HEK293 (cell line): ENCODE measurements at regions not wholly inside any gene's neighbourhood (a gene's known extent, or its start where the extent isn't known, plus 50 kb on each side); places are given as distances from the start of the nearest gene placed in this dataset.

Source experiments
- CTCF ChIA-PET: fragments of 350-600 bp; formaldehyde crosslinking; extraction: SDS; loops from one replicate; lab custom pipeline; 2021; ENCODE audit warnings: antibody characterized with exemption; lab: Yijun Ruan, JAX
- POLR2A ChIA-PET: fragments of 300-600 bp; formaldehyde crosslinking; extraction: SDS; loops from one replicate; lab custom pipeline; 2020; ENCODE audit warnings: antibody characterized with exemption, inconsistent platforms; lab: Yijun Ruan, JAX
- H3K27ac ChIP-seq: fragments of 200-500 bp; sonication (Bioruptor generic); 2 replicates; pipeline ENCODE4 v1.5.1; 2014; ENCODE audit warnings: low read depth, low read length, control low read depth, inconsistent platforms; ENCODE audit errors: extremely low read depth
- H3K36me3 ChIP-seq, 2 experiments: fragments of 200-500 bp in 1 of 2; sonication (Bioruptor generic) in 1 of 2; 1 replicate in 1 of 2; 2 replicates in 1 of 2; pipeline ENCODE4 v1.5.1; 2014 to 2017; ENCODE audit warnings: inconsistent platforms in 2 of 2, low read length in 2 of 2; ENCODE audit not compliant: control insufficient read depth in 2 of 2, insufficient read depth in 1 of 2
- H3K4me1 ChIP-seq: fragments of 200-500 bp; sonication (Bioruptor generic); 2 replicates; pipeline ENCODE4 v1.5.1; 2014; ENCODE audit warnings: mild to moderate bottlenecking, low read length, inconsistent platforms; ENCODE audit not compliant: control insufficient read depth, insufficient read depth
- H3K4me3 ChIP-seq: 2 replicates; pipeline ENCODE4 v1.5.1; 2011; ENCODE audit warnings: low read depth, mild to moderate bottlenecking, control low read depth, low read length, moderate library complexity
- H3K9me3 ChIP-seq: fragments of 200-500 bp; sonication (Bioruptor generic); 2 replicates; pipeline ENCODE4 v1.5.1; 2014; ENCODE audit warnings: low read depth, low read length, inconsistent platforms; ENCODE audit not compliant: control insufficient read depth, insufficient read depth
- GLIS2 ChIP-seq: fragments of 450-650 bp; formaldehyde crosslinking; IDR thresholded peaks from 2 replicates; pipeline ENCODE4 v1.5.1; 2016; ENCODE audit warnings: missing biosample characterization, missing genetic modification characterization
- KLF16 ChIP-seq: fragments of 450-650 bp; formaldehyde crosslinking; IDR thresholded peaks from 2 replicates; pipeline ENCODE4 v1.5.1; 2017; ENCODE audit warnings: missing biosample characterization, missing genetic modification characterization
- PATZ1 ChIP-seq: fragments of 450-650 bp; formaldehyde crosslinking; IDR thresholded peaks from 2 replicates; pipeline ENCODE4 v1.5.1; 2016; ENCODE audit warnings: missing biosample characterization, missing genetic modification characterization
- PRDM2 ChIP-seq: fragments of 450-650 bp; formaldehyde crosslinking; IDR thresholded peaks from 2 replicates; pipeline ENCODE4 v1.5.1; 2016; ENCODE audit warnings: missing biosample characterization, missing genetic modification characterization, borderline replicate concordance
- YY1 ChIP-seq: fragments of 450-650 bp; formaldehyde crosslinking; IDR thresholded peaks from 2 replicates; pipeline ENCODE4 v1.5.1; 2018; ENCODE audit warnings: missing biosample characterization, missing genetic modification characterization
- ZEB2 ChIP-seq: fragments of 450-650 bp; formaldehyde crosslinking; IDR thresholded peaks from 2 replicates; pipeline ENCODE4 v1.5.1; 2016; ENCODE audit warnings: missing biosample characterization, missing genetic modification characterization
- ZNF2 ChIP-seq: fragments of 450-650 bp; formaldehyde crosslinking; IDR thresholded peaks from 2 replicates; pipeline ENCODE4 v1.5.1; 2016; ENCODE audit warnings: missing biosample characterization, missing genetic modification characterization
- ZNF26 ChIP-seq: fragments of 450-650 bp; formaldehyde crosslinking; IDR thresholded peaks from 2 replicates; pipeline ENCODE4 v1.5.1; 2016; ENCODE audit warnings: missing biosample characterization, missing genetic modification characterization
- ZNF394 ChIP-seq: fragments of 450-650 bp; formaldehyde crosslinking; IDR thresholded peaks from 2 replicates; pipeline ENCODE4 v1.5.1; 2016; ENCODE audit warnings: missing biosample characterization, missing genetic modification characterization, mild to moderate bottlenecking, moderate library complexity, borderline replicate concordance
- ZNF416 ChIP-seq: fragments of 450-650 bp; formaldehyde crosslinking; IDR thresholded peaks from 2 replicates; pipeline ENCODE4 v1.5.1; 2016; ENCODE audit warnings: missing biosample characterization, missing genetic modification characterization
- ZNF561 ChIP-seq: fragments of 450-650 bp; IDR thresholded peaks from 2 replicates; pipeline ENCODE4 v1.5.1; 2018; ENCODE audit warnings: missing biosample characterization, missing genetic modification characterization, borderline replicate concordance
- ZNF624 ChIP-seq: fragments of 450-650 bp; formaldehyde crosslinking; IDR thresholded peaks from 2 replicates; pipeline ENCODE4 v1.5.1; 2017; ENCODE audit warnings: missing biosample characterization, missing genetic modification characterization
- ZNF692 ChIP-seq: fragments of 450-650 bp; formaldehyde crosslinking; IDR thresholded peaks from 2 replicates; pipeline ENCODE4 v1.5.1; 2016; ENCODE audit warnings: missing biosample characterization, missing genetic modification characterization
- ZNF837 ChIP-seq: fragments of 450-650 bp; formaldehyde crosslinking; IDR thresholded peaks from 2 replicates; pipeline ENCODE4 v1.5.1; 2016; ENCODE audit warnings: missing biosample characterization, missing genetic modification characterization

- H3K36me3 ChIP-seq = no peaks in the 10 kb centered on the region
- H3K27ac ChIP-seq = no peak overlapping the region
- H3K9me3 ChIP-seq = no peaks in the 10 kb centered on the region
- ChIA-PET POLR2A (no interaction called here), CTCF (interaction anchor here (1.0 kb wide), 1 partner anchor 30 kb away, joined by 3 read pairs; no protein-coding TSS in a partner anchor)
- TF ChIP-seq PRDM2 (tag by site-specific recombination) (no peak), YY1 (no peak), ZNF692 (tag by site-specific recombination) (no peak), ZNF624 (tag by site-specific recombination) (no peak), ZNF26 (tag by site-specific recombination) (no peak), ZNF394 (tag by site-specific recombination) (no peak), KLF16 (tag by site-specific recombination) (no peak), PATZ1 (tag by site-specific recombination) (no peak)
- no peak overlapping the region for H3K4me3 ChIP-seq
- H3K4me1 ChIP-seq = no peaks in the 10 kb centered on the region
Observed at GRCh38 chr10:131844529-131845084, 56.2 kb upstream of the PPP2R2D start.

DNA sequence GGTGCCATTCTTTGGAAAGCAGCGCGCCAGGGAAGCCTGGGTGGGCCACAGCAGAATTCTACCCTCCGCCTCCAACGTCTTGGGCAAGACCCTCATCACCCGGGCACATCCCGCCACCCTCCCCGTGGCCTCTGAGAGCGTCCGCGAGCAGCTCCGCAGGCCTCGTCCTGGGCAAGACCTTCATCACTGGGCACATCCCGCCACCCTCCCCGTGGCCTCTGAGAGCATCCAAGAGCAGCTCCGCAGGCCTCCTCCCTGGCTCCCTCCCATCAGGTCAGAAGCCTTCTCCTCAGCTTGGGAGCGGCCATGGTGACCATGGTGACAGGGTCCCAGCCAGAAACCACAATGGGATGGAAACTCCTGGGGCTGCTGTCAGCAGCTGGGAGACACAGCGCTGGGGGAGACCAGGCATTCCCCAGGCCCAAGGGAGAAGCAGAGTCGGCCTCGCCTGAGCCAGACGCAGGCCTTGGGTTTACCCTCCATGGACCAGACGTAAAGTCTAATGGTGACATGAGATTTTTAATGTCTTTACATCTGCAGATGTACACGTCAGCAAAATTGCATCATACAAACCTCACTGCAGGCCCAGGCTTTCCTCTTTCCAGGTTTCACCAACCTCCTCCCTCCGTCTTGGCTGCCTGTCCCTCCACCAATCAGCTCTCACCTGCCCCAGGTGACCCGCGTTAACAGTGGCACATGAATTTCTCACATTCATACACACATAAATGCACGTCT lies 55.1 kb upstream of the PPP2R2D start:
- Histone ChIP-seq H3K36me3 (no peaks in the 10 kb centered on the region), H3K9me3 (no peaks in the 10 kb centered on the region), H3K4me1 (no peaks in the 10 kb centered on the region), H3K27ac (no peak overlapping the region), H3K4me3 (no peak overlapping the region)
- ChIA-PET POLR2A (interaction anchor here (0.6 kb wide), 1 partner anchor 20 kb away, joined by 3 read pairs; no protein-coding TSS in a partner anchor), CTCF (interaction anchor here (1.0 kb wide), 1 partner anchor 29 kb away, joined by 3 read pairs; no protein-coding TSS in a partner anchor)
- TF ChIP-seq ZNF2 (tag by site-specific recombination) (no peak), GLIS2 (tag by site-specific recombination) (no peak), ZNF561 (tag by site-specific recombination) (no peak), ZNF416 (tag by site-specific recombination) (no peak), ZNF837 (tag by site-specific recombination) (no peak), ZEB2 (tag by site-specific recombination) (no peak)
